ENCODE measurements at regions not wholly inside any gene's neighbourhood (a gene's known extent, or its start where the extent isn't known, plus 50 kb on each side); places are given as distances from the start of the nearest gene placed in this dataset.

DNA sequence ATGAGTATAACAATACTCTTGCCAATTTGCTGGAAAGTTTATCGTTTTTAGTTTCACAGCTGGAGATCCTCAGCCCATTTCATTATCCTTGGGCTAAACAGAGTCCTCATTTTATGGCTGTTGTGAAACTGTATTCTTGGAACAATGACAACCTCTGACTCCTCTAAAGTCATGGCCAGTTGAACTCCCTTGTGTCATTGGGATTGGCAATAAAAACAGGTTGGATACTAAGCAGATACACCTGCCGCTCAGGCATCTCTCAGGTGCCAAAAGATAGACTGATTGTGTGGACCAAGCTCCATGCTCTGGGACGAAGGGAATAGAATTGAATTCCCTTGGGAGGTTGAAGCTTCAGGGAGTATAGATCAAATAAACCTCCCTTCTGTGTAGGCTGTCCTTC, 182.2 kb downstream of the WDR11 start:
- Histone ChIP-seq H3K4me1 (ENCODE audit: control insufficient read depth, insufficient read depth, low read length) (peaks cover 9% of the 10 kb centered on the region), H3K27ac (ENCODE audit: low read depth, low read length) (no peak overlapping the region), H3K36me3 (ENCODE audit: control insufficient read depth, insufficient read depth, low read length) (no peaks in the 10 kb centered on the region), H3K9me3 (ENCODE audit: control insufficient read depth, insufficient read depth, low read depth, low read length) (no peaks in the 10 kb centered on the region), H3K27me3 (ENCODE audit: control insufficient read depth, insufficient read depth, low read length) (no peaks in the 10 kb centered on the region), H3K4me3 (ENCODE audit: low read depth, low read length) (no peak overlapping the region), H3K9ac (ENCODE audit: low read length) (no peak overlapping the region)

DNA sequence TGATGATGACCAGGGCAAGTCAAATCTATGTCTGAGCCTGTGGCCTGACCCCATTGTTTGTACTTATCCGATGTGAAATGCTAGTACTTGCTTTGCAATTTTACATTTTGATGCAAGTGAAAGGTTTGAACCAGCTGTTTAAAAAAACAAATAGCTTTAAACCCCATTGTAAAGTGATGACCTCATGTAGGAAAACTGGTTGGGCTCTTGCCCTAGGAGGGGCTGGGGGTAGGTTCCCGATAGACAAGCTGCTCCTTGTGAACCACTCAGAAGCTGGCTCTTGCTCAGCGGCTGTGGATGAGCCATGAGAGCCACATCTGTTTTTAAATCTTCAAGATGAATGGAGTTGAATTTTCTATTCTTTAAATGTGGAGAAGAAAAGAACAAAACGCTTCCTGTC, 185.3 kb downstream of the WDR11 start:
- Histone ChIP-seq H3K4me1 (ENCODE audit: control insufficient read depth, insufficient read depth, low read length) (peaks cover 9% of the 10 kb centered on the region), H3K27ac (ENCODE audit: low read depth, low read length) (no peak overlapping the region), H3K9me3 (ENCODE audit: control insufficient read depth, insufficient read depth, low read depth, low read length) (no peaks in the 10 kb centered on the region), H3K9ac (ENCODE audit: low read length) (no peak overlapping the region), H3K36me3 (ENCODE audit: control insufficient read depth, insufficient read depth, low read length) (no peaks in the 10 kb centered on the region), H3K4me3 (ENCODE audit: low read depth, low read length) (no peak overlapping the region), H3K27me3 (ENCODE audit: control insufficient read depth, insufficient read depth, low read length) (no peaks in the 10 kb centered on the region)

DNA sequence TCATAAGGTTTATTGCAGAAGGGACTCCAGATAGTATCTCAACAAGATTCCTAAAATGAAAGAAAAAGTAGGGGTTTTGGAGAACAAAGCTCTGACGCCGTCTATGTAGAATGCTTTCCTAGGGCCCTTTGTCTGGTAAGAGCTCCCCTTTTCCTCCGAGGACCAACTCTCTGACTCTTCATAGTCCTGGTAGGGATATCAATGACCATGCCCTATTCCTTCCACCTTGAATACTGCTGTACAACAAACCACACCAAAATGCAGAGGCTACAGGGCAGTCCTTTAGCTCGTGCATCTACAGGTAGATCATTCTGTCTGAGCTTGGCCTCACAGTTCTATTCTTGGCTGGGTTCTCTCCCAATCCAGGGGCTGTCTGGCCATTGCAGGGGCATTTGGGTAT, 190.3 kb downstream of the WDR11 start:
- no peaks in the 10 kb centered on the region for H3K36me3 ChIP-seq (ENCODE audit: control insufficient read depth, insufficient read depth, low read length)
- H3K9me3 ChIP-seq (ENCODE audit: control insufficient read depth, insufficient read depth, low read depth, low read length) = no peaks in the 10 kb centered on the region
- H3K9ac ChIP-seq (ENCODE audit: low read length) = no peak overlapping the region
- peaks cover 4% of the 10 kb centered on the region for H3K4me1 ChIP-seq (ENCODE audit: control insufficient read depth, insufficient read depth, low read length)
- H3K27me3 ChIP-seq (ENCODE audit: control insufficient read depth, insufficient read depth, low read length) = no peaks in the 10 kb centered on the region
- no peak overlapping the region for H3K4me3 ChIP-seq (ENCODE audit: low read depth, low read length)
- no peak overlapping the region for H3K27ac ChIP-seq (ENCODE audit: low read depth, low read length)

DNA sequence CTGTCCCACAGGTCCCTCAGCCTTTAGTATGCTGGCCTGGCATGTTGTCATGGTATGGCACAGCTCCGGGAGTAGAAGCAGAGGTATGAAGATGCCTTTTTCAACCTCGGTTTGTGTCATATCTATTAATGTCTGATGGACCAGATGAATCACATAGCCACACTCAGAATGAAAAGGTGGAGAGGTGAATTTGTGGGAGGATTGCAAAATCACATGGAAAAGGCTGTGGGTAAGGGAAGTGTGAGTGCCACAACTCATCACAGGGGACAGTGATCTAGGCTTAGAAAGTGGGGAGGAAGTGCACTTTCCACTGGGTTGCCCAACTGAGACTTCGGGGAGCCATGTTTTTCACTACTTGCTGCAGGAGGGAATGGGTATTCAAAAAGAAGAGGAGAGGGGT, 190.7 kb downstream of the WDR11 start:
- Histone ChIP-seq H3K9ac (ENCODE audit: low read length) (no peak overlapping the region), H3K4me1 (ENCODE audit: control insufficient read depth, insufficient read depth, low read length) (no peaks in the 10 kb centered on the region), H3K27me3 (ENCODE audit: control insufficient read depth, insufficient read depth, low read length) (no peaks in the 10 kb centered on the region), H3K27ac (ENCODE audit: low read depth, low read length) (no peak overlapping the region), H3K36me3 (ENCODE audit: control insufficient read depth, insufficient read depth, low read length) (no peaks in the 10 kb centered on the region), H3K4me3 (ENCODE audit: low read depth, low read length) (no peak overlapping the region), H3K9me3 (ENCODE audit: control insufficient read depth, insufficient read depth, low read depth, low read length) (no peaks in the 10 kb centered on the region)

DNA sequence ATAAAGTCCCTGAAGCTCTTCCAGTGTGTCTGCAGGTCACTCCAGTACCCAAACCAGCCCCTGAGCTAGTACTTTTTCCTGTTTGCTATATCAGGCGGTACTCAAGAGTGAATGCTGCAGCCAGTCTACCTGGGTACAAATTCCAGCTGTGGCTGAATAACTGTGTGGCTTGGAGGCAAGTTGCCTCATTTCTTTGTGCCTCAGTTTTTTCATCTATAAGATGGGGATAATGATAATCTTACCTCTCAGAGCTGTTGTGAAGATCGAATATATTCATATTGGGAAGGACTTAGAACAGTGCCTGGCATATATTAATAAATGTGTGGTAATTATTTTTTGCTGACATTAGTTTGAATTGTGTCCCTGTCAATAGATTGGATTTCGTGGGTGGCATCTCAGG, 191.2 kb downstream of the WDR11 start:
- no peaks in the 10 kb centered on the region for H3K27me3 ChIP-seq (ENCODE audit: control insufficient read depth, insufficient read depth, low read length)
- no peaks in the 10 kb centered on the region for H3K9me3 ChIP-seq (ENCODE audit: control insufficient read depth, insufficient read depth, low read depth, low read length)
- H3K4me3 ChIP-seq (ENCODE audit: low read depth, low read length) = no peak overlapping the region
- H3K36me3 ChIP-seq (ENCODE audit: control insufficient read depth, insufficient read depth, low read length) = no peaks in the 10 kb centered on the region
- no peaks in the 10 kb centered on the region for H3K4me1 ChIP-seq (ENCODE audit: control insufficient read depth, insufficient read depth, low read length)
- H3K27ac ChIP-seq (ENCODE audit: low read depth, low read length) = no peak overlapping the region
- H3K9ac ChIP-seq (ENCODE audit: low read length) = no peak overlapping the region

DNA sequence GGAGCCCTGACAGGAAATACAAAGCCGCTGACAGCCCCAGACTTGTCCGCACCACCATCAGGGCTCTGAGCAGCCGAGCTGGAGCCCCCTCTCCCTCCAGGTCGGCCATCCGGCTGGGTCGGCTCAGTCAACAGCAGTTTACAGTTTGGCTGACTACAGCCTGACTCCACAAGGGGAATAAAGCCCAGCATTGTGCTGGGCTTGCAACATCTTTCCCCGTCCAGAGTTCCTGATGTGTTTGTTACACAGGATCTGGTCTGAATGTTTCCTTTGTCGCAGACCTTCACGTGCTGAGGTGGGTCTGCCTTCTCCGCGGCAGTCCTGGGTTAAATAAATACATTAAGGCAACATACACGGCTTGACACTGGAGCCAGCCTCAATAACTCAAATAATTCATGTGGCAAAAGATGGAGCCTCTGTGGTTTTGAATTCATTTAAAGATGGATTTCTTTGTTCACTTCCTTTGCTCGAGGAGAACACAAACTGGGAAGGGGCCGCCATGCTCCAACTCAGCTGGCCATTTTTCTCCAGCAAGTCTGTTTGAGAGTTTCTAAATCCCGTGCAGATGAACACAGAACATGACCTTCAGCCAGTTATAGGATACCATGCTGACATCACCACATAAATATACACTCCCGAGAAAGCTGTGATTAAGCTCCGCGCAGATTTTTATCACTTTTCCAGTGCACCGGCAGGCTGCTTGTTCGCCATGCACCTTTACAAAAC, 192.1 kb downstream of the WDR11 start:
- no peaks in the 10 kb centered on the region for H3K9me3 ChIP-seq (ENCODE audit: control insufficient read depth, insufficient read depth, low read depth, low read length)
- H3K4me1 ChIP-seq (ENCODE audit: control insufficient read depth, insufficient read depth, low read length) = no peaks in the 10 kb centered on the region
- no peaks in the 10 kb centered on the region for H3K36me3 ChIP-seq (ENCODE audit: control insufficient read depth, insufficient read depth, low read length)
- H3K9ac ChIP-seq (ENCODE audit: low read length) = no peak overlapping the region
- no peaks in the 10 kb centered on the region for H3K27me3 ChIP-seq (ENCODE audit: control insufficient read depth, insufficient read depth, low read length)
- H3K27ac ChIP-seq (ENCODE audit: low read depth, low read length) = no peak overlapping the region
- H3K4me3 ChIP-seq (ENCODE audit: low read depth, low read length) = no peak overlapping the region

DNA sequence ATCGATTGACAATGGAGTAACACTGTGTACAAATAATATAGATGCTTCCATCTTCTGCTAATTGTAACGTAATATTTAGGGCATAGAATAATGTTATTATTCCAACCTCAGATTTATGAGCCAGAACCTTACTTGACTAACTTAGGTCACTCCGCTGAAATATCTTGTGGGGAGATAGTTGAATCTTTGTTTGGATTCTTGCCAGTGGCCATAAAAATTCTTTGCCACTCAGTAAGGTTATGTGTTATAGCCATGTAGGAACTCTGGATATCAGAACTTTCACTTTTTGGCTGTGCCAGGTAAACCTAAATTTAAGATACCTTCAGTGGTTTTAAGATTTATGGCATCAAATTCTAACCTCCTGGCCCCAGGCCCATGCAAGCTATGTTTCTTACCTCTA, 197.6 kb downstream of the WDR11 start:
- Histone ChIP-seq H3K9me3 (ENCODE audit: control insufficient read depth, insufficient read depth, low read depth, low read length) (no peaks in the 10 kb centered on the region), H3K4me3 (ENCODE audit: low read depth, low read length) (no peak overlapping the region), H3K4me1 (ENCODE audit: control insufficient read depth, insufficient read depth, low read length) (no peaks in the 10 kb centered on the region), H3K9ac (ENCODE audit: low read length) (no peak overlapping the region), H3K27me3 (ENCODE audit: control insufficient read depth, insufficient read depth, low read length) (no peaks in the 10 kb centered on the region), H3K27ac (ENCODE audit: low read depth, low read length) (no peak overlapping the region), H3K36me3 (ENCODE audit: control insufficient read depth, insufficient read depth, low read length) (no peaks in the 10 kb centered on the region)

DNA sequence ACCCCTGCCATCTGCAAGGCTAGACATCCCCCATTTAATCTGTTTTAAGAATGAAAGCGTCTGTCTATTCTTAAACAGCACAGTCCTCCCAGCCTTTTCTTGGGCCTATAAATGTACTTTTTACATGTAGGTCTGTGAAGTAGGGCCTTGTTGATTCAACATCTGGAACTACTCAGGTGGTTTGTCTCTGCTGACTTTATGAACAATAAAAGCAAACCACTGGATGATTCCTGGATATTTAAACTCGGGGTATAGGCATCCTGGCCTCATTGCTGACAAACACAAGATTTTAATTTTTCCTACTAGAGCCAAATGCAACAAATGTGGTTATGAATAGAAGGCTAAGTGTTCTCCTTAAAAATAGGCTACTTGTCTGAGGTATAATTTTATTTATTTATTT, 198.3 kb downstream of the WDR11 start:
- Histone ChIP-seq H3K4me3 (ENCODE audit: low read depth, low read length) (no peak overlapping the region), H3K9me3 (ENCODE audit: control insufficient read depth, insufficient read depth, low read depth, low read length) (no peaks in the 10 kb centered on the region), H3K27ac (ENCODE audit: low read depth, low read length) (no peak overlapping the region), H3K27me3 (ENCODE audit: control insufficient read depth, insufficient read depth, low read length) (no peaks in the 10 kb centered on the region), H3K4me1 (ENCODE audit: control insufficient read depth, insufficient read depth, low read length) (no peaks in the 10 kb centered on the region), H3K36me3 (ENCODE audit: control insufficient read depth, insufficient read depth, low read length) (no peaks in the 10 kb centered on the region), H3K9ac (ENCODE audit: low read length) (no peak overlapping the region)

DNA sequence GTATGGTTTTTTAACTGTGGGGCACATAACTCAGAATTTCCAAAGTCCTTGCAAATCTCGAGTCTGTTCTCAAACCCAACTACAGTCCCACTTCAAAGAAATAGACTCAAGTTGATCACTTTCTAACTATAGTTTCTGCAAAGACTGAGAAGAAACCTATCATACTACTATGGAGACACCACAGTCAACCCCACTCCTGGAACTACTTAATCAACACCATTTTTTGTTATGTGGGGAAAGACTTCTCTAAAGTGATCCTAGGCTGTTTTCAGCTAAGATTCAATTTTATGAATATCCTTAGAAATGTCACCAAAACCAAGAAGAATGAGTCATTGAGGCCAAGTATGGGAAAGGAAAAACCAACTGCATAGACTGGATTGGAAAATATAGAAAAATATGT, 198.8 kb downstream of the WDR11 start:
- Histone ChIP-seq H3K9me3 (ENCODE audit: control insufficient read depth, insufficient read depth, low read depth, low read length) (no peaks in the 10 kb centered on the region), H3K4me3 (ENCODE audit: low read depth, low read length) (no peak overlapping the region), H3K4me1 (ENCODE audit: control insufficient read depth, insufficient read depth, low read length) (no peaks in the 10 kb centered on the region), H3K27me3 (ENCODE audit: control insufficient read depth, insufficient read depth, low read length) (no peaks in the 10 kb centered on the region), H3K27ac (ENCODE audit: low read depth, low read length) (no peak overlapping the region), H3K9ac (ENCODE audit: low read length) (no peak overlapping the region), H3K36me3 (ENCODE audit: control insufficient read depth, insufficient read depth, low read length) (no peaks in the 10 kb centered on the region)

DNA sequence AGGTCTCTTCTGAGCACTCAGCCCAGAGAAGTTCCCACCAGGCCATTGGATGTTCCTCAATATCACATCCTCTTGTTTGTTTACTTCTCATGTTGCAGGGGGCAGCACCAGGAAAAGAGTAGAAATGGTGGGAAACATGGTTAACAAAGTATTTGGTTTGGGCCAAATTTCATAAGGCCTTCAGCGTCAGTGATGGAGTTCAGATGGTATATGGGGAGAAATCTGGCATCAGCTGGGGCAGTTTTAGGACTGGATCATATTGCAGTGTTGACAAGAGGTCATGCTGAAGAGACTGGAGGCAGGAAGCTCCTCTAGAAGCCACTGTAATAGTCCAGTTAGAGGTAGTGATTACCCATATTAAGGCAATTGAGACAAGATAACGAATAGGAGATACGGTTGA, 200.0 kb downstream of the WDR11 start:
- Histone ChIP-seq H3K4me1 (ENCODE audit: control insufficient read depth, insufficient read depth, low read length) (no peaks in the 10 kb centered on the region), H3K27ac (ENCODE audit: low read depth, low read length) (no peak overlapping the region), H3K9me3 (ENCODE audit: control insufficient read depth, insufficient read depth, low read depth, low read length) (no peaks in the 10 kb centered on the region), H3K9ac (ENCODE audit: low read length) (no peak overlapping the region), H3K27me3 (ENCODE audit: control insufficient read depth, insufficient read depth, low read length) (no peaks in the 10 kb centered on the region), H3K4me3 (ENCODE audit: low read depth, low read length) (no peak overlapping the region), H3K36me3 (ENCODE audit: control insufficient read depth, insufficient read depth, low read length) (no peaks in the 10 kb centered on the region)

DNA sequence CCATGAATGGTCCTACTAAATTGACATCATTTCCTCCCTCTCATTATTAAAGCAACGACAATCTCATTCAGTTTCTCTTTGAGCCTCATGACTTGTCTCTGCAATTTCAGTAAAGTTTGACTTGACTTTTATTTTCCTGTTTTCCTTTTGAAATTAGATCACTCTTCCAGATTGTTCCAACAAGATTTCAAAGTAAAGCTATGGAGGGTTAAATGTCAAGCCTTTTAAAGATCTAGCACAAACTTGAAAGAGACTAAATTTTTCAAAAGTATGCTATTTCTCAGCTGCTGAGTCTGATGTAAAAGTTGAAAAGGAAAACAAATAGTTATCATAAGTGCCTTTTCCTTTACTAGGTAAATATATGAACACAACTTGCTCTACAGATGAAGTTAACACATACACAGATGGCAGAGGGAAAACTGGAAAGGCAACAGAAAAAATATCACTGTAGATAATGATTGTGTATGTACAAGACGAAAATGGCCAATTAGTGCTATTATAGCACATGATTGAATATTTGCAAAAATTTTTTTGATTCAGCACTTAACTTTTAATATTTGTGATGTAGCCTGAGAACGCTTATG, 200.6 kb downstream of the WDR11 start:
- Histone ChIP-seq H3K4me3 (ENCODE audit: low read depth, low read length) (no peak overlapping the region), H3K4me1 (ENCODE audit: control insufficient read depth, insufficient read depth, low read length) (no peaks in the 10 kb centered on the region), H3K27ac (ENCODE audit: low read depth, low read length) (no peak overlapping the region), H3K9ac (ENCODE audit: low read length) (no peak overlapping the region), H3K27me3 (ENCODE audit: control insufficient read depth, insufficient read depth, low read length) (no peaks in the 10 kb centered on the region), H3K36me3 (ENCODE audit: control insufficient read depth, insufficient read depth, low read length) (no peaks in the 10 kb centered on the region), H3K9me3 (ENCODE audit: control insufficient read depth, insufficient read depth, low read depth, low read length) (no peaks in the 10 kb centered on the region)

All from HUES6 (cell line).